ENCODE measurements at regions not wholly inside any gene's neighbourhood (a gene's known extent, or its start where the extent isn't known, plus 50 kb on each side); places are given as distances from the start of the nearest gene placed in this dataset.

GRCh38 chr16:85209526-85210121, 97.4 kb upstream of the CIBAR2 start:
- TF ChIP-seq CTCF (IDR thresholded peaks at IDR 0.05) (no peak), POLR2AphosphoS5 (IDR thresholded peaks at IDR 0.05) (no peak), POLR2A (IDR thresholded peaks at IDR 0.05) (no peak), EP300 (IDR thresholded peaks at IDR 0.05; ENCODE audit: low read depth) (no peak)
